SK-N-DZ (cell line): ENCODE measurements at regions not wholly inside any gene's neighbourhood (a gene's known extent, or its start where the extent isn't known, plus 50 kb on each side); places are given as distances from the start of the nearest gene placed in this dataset.

ENCODE experiments used
- DNase-seq: peaks from one replicate; pipeline ENCODE4 v3.0.0-alpha.2; 2015; ENCODE audit warnings: low spot score

DNA sequence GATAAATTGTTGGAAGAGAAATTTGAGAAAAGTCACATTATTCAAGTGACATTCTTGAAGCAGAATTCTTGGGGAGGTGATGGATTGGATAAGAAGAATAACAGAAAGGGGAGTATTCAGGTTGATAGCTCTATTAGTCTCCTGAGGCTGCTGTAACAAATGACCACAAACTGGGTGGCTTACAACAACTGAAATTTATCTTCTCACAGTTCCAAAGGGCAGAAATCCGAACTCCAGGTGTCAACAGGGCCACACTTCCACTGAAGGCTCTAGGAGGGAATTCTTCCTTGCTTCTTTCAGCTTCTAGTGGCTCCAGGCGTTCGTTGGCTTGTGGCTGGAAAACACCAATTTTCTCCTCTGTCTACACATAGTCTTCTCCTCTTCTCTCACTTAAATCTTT is 99.8 kb downstream of the TES start:
- no peak for DNase-seq

DNA sequence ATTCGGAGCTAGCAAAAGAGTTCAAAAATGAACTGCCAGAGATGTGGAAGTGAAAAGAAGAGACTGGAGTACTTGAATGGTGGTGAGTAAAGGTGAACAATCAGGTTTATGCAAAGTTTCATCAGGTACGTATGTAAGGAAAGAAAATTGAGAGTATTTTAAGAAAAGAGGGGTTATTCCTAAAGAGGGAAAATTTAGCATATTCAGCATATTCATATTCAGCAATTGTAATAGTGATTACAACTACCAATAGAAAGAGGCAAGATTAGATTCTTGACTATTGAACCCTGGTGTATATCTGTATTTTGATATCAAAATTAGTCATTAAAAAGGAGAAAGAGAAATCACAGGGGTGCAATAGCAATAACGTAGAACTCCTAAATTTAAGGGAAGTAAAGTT is 100.9 kb downstream of the TES start:
- no peak for DNase-seq

DNA sequence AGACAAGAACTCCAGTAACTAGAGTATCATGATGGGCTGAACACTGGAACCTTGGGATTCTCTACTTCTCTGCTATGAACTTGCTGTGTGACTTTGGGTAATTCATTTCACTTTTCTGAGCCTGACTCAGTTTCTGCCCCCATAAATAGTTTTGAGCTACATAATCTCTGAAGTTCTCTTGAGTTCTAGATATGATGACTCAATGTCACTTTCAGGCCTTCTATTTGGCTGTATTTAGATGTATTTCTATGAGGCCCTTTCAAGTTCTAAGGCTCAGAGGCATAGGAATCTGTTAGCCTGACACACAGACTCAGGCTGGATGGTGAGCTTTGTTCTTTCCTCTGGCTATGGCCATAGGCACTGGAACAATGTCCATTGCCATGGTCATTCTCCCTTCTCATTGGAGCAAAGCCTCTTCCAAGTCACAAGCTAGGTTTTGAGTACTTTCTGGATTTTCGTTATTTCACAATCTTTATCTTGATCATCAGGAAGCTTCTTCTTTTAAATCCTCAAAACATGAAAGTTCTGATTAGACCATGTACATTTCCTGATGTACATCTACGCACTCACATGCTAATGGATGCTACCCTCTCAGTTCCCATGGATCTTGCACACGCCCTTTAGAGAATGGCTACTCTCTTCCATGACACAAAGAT is 101.6 kb downstream of the TES start:
- no peak for DNase-seq

DNA sequence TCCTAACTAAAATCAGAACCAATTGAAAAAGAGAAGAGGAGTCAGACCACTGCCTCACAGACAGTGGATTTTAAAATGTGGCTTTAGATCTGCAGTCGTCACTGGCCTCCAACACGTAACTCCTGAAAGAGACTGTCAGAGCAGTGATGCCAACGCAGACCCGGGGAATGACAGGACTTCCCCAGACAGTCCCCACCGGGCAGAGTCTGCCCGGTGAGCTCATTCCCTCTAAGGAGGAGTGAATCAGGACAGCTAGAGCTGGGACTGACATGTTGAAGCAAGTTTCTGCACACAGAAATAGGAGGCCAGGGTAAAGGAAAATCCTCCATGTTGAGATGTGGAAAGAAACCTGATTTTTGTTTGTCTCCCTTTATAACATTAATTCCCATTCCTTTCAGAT is 105.0 kb downstream of the TES start:
- no peak for DNase-seq

DNA sequence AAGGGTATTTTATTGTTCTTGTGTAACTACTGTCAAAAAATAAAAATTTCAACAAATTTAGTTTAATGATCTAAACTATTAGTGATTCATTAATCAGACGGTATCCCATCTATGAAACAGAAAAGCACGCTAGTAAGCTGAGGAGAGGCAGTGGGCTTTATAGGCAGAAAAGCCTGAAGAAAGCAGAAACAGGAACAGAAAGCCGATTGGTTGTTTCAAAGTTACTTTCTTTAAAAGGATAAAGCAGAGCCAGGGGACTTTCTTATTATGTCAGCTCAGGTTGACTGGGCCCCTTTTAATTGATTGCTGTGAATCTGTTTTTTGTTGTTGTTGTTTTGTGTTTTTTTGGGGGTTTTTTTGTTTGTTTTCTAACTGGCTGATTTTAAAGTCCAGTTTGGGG is 105.5 kb downstream of the TES start:
- no peak for DNase-seq

DNA sequence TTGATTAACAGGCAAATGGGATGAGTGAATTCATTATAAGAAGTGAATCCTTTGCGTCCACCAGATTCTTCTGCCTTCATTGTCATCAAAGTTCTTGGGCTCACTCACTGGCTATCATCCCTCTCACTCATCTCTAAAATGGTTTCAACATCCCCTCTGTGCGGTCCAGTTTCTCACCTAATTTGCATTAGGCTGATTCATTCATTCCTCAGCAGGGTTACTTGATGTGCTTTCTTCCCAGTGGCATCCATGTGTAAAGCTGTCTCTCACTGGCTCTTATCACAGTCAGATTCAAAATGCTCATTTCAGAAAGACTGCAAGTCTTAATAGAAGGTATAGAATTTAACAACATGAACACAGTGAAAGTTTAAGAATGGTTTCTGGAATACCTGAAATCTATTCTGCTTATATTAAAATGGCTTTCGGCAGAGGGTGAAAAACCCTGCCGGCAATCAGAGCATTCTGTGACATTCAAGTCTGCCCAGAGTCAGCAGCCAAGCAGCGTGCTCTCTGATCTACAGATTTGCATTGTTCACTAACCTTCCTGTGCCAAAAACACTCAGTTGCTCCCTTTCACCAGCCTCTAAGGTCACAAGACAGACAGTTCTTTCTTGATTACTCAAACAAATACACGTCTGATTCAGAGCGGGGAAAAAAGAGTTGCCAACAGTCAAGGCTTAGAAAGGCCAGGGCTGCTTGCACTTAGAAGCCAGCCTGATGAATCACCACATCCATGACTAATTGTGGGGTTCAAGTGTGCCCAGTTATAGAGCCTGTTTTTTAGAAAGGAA is 106.7 kb downstream of the TES start:
- DNase-seq, result no peak

DNA sequence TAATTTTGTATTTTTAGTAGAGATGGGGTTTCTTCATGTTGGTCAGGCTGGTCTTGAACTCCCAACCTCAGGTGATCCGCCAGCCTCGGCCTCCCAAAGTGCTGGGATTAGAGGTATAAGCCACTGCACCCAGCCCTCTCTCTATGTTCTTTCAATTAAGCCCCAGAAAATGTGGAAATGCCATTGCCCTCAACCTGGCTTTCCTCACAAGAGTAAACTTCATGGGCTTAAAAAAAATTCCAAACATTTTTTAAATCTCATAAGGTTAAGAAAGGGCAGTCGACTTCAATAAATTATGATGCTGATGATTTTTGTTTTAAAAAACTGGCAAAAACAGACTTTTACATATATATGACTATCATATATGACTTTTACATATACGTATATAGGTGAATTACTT is 107.6 kb downstream of the TES start:
- DNase-seq, result no peak

DNA sequence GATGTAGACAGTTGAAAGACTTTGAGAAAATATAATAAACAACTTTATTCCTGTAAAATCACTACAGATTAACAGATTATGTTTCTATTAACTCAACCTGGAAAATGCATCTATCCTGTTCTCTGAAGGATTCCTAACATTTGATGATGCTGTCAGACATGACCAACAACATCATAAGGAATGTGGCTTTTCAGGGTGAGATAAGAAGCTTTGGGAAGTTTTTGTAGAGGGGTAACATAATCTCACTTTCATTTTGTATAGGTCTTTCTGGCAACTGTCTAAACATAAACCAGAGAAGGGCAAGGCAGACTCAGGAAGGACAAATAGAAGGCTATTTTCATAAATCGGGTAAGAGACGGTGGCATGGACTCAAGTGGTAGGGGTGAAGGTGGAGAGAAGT is 112.2 kb downstream of the TES start:
- no peak for DNase-seq

DNA sequence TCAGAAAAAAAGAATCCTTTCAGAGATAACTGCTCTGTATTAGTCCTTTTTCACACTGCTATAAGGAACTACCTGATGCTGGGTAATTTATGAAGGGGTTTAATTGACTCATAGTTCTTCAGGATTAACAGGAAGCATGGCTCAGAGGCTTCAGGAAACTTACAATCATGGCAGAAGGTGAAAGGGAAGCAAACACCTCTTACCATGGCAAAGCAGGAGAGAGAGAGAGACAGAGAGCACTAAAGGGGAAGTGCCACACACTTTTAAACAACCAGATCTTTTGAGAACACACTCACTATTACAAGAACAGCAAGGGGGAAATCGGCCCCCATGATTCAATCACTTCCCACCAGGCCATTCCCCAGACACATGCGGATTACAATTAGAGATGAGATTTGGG is 114.2 kb downstream of the TES start:
- no peak for DNase-seq

DNA sequence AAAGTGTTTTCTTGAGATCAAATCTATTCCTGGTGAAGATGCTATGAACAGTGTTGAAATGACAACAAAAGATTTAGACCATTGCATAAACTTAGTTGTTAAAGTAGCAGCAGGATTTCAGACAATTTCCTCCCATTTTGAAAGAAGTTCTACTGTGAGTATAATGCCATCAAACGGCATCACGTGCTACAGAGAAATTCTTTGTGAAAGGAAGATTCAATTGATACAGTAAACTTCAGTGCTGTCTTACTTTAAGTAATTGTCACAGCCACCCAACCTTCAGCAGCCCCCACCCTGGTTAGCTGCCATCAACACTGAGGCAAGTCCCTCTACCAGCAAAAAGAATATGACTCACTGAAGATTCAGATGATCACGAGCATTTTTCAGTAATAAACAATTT is 115.2 kb downstream of the TES start:
- no peak for DNase-seq

DNA sequence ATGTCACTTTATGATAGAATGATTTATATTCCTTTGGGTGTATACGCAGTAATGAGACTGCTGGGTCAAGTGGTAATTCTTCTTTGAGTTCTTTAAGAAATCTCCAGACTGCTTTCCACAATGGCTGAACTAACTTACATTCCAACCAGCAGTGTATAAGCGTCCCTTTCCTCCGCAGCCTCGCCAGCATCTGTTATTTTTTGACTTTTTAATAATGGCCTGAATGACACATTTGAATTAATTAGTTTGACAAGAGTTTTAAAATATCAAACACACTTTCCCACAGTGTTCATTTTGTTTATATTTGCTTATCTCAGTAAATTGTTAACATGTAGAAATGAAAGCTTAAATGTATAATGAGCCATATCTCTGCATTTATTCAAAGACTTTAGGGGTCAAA is 116.8 kb downstream of the TES start:
- no peak for DNase-seq

DNA sequence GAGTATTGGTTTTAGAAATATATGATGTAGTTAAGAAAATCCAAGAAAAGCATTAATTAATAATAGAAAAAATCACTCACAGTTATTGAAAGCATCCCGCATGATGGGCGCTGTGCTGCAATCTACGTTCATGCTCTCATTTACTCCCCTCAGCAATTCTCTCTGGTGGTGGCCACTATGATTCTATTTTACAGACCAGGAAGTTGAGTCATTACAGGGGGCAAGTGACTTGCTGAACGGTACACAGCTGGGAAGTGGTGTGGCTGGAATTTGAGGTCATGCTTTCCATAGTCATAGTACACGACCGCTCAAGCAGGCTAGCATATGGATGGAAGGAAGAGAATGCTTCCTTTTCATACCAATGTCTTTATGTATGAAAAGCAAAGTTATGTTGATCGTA is 117.4 kb downstream of the TES start:
- no peak for DNase-seq

DNA sequence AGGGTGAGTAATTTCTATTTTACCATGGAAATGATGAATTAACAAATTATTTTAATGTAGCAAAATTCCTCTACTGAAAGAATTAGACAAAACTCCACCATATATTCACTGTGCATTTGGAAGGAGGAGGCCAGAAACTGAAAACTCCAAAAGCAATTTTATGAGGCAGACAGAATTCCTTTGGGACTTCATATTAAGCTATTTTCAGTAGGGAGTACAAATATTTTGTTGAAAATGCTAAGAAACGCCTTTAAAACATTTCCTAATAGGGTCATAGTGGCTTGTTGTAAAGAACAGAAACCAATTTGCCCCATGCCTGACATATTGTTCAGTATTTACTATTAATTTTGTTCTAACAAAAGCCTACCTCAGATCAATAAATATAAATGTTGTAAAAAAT is 117.8 kb downstream of the TES start:
- no peak for DNase-seq

DNA sequence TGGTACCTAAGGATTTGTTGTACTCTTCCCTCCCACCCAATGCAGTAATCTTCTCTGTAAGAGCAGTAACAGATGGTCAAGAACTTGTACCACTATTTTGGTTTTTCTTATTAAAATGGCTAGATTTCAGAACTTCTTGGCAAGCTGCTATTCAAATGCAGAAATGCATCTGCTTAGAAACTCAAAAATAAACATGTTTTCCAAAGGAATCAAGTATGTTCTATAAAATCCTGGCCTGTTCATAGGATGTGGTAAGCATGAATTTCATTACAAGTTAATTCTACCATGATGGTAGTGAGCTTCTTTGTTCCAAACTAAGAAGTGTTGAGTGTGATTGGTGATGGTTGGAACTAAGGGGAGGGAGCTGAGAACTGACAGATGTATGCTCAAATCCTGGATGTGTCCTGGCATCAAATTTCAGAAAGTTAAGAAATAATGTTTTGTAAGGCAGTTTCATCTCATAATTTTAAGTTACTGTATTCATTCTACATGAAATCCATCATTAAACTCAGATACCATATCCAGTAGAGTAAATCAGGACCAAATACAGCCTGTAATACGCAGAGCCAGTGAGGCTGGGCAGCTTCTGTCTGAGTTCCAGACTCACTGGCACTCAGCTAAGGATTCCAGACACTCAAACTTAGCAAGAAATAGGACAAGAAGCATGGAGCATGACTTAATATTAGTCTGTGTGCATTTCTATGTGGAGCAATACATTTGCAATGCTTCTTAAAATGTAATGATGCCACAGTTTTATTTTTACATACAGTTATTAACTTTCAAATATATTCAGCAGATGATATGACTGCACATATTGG is 119.6 kb downstream of the TES start:
- DNase-seq, result no peak

DNA sequence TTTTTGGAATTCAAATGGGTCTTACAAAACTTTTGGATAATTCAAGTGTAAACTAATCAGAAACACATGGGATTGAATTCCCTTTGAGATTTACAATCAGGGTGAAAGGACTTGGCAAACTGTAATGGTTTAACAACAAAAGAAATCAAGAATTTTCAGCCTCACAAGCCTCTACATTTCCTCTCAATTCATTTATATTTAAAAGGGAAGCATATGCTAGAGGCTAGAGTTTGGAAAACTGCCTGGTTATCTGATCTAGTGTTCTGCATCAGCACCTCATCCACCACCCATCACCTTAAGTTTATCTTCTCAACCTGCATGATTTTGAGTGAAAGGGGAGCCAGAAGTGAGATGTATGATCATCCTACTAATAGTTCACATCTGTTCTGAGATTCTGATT is 120.7 kb downstream of the TES start:
- DNase-seq, result no peak

DNA sequence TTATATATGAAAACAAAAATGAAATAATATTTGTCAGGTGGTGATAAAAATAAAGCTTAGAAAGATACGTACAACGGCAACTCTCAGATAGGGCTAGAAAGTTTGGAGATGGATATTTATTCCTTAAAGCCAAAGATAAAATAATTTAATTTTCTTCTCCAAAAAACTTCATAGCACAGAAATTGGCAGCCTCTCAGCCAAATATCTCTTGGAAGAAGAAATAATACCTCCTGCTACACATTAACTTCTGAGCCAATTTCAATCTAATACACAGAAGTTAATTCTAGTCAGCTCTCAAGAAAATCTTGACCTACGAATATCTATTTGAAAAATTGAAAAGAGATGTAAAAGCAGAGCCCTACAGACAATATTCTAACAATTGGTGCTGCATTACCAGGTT is 122.4 kb downstream of the TES start:
- DNase-seq, result no peak

DNA sequence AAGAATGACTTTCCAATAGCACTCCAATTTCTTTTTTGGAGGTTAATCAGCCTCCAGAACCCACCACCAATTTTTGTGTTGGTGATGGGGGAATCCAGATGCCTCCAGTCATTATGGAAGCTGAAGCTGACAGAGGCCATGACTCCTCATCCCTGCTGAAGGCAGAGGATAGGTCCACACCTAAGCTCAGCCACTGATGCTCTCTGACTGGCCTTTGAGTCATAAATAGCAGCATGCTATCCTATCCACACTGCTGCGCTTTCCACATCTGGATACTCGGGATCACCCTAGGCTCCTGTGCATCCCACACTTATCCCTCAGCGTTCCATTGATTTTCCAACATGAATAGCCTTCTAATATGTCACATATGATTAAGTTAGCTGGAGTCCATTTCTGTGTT is 124.2 kb downstream of the TES start:
- no peak for DNase-seq

DNA sequence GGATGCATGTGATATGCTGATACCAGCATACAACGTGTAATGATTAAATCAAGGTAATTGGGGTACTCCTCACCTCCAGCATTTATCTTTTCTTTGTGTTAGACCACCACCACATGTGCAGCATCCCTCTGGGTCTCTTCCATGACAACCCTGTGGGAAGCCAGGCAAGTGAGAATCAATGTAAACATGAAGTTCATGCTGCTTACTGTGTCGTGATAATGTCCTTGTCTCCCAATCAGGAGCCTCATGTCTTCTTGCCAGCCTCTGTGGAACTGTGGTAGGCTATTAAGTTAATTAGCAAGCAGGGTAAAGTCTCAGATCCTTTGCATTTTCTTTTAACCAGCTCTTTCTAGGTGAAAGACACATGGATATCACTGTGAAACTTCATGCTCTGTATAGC is 126.7 kb downstream of the TES start:
- no peak for DNase-seq

DNA sequence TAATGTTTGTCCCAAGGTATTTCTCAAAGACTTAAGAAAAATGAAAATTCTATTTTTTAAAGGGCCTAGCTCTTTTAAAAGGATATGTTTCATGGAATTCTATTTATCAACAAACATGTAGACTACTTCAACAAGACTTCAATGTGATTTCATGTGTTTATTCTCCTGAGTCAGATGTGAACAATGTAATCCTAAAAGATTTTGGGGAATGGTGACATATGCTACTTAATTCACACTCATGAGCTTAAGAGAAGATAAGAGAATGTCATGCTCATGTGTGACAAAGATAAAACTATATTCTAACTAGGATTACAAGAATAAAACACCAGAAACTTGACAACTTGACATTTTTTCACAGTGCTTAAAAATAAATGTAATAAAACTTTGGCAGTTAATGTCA is 127.5 kb downstream of the TES start:
- DNase-seq, result no peak

DNA sequence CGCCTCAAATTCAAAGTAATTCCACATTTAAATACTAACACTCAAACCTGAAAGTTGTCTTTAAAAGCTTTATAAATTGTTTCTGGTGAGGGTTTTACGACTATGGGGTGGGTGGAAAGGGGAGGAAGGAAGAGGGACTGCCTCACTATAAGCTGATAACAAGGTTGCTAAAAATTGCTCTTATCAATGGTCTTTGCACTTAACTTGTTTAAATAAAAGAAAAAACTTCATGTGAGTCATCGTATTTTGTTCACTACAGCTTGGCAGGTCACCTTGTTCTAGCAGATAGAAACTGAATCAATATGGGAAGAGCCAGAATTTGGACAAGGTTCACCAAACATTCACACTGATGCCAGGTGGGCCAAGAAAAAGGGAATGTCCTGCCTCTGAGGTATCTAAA is 129.2 kb downstream of the TES start:
- no peak for DNase-seq

DNA sequence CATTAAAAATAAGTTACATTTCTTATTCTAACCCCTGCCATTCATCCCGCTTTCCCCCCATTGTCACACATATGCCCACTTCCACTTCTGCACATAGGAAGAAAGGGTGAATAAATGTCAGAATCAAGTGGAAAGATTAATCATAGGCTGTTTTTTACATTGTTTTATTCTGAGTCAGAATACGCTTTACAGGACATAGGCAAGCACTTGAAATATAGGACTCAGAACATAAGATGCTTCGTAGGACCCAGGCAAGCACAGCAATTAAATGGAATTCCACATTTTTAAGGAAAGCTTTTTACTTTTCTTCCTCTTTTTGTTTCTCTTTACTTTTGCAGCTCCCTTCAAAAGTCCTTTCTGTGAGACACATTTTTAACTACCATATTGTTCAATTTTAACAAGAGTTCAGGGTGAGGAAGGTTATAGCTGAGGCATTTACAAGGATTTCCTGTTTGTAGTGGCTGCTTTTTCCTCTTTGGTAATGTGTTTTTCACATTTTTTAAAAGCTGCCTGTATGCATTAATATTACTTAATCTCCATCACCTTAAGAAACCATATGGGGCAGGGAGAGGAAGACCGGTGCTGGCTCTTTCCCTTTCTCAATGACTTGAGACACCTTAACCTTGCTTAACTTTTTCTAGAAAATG is 130.0 kb downstream of the TES start:
- DNase-seq, result no peak
